HUDEP-2 (cell line): ENCODE measurements at regions not wholly inside any gene's neighbourhood (a gene's known extent, or its start where the extent isn't known, plus 50 kb on each side); places are given as distances from the start of the nearest gene placed in this dataset.

Experiments used
- DNase-seq, 76 experiments: peaks; one replicate each; lab custom pipeline; 2025; ENCODE audit not compliant: unreplicated experiment in 76 of 76; lab: John Stamatoyannopoulos, UW

- DNase-seq = no peak
Measured at GRCh38 chr3:34276342-34276741, 477.9 kb downstream of the PDCD6IP start.

GRCh38 chr3:34277110-34277509 is 478.7 kb downstream of the PDCD6IP start:
- no peak for DNase-seq

GRCh38 chr3:34279901-34280300 is 481.5 kb downstream of the PDCD6IP start:
- DNase-seq = no peak

DNA sequence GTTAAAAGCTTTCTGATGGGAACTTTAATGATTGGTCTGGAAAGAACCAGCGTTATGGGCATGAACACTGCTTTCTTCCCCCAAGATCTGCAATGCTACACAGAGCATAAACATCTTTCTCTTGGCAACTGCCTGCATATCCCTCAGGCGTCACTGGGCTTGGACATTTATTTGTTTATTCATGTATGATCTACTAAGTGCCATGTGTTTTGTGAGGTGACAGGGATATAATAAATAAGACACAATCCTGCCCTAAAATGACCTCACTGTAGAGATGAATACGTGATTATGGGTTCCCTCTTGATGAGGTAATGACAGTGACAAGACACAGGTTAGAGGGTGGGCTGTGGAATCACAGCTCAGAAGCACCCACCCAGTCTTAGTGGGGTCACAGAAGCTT is 485.3 kb downstream of the PDCD6IP start:
- DNase-seq = no peak

DNA sequence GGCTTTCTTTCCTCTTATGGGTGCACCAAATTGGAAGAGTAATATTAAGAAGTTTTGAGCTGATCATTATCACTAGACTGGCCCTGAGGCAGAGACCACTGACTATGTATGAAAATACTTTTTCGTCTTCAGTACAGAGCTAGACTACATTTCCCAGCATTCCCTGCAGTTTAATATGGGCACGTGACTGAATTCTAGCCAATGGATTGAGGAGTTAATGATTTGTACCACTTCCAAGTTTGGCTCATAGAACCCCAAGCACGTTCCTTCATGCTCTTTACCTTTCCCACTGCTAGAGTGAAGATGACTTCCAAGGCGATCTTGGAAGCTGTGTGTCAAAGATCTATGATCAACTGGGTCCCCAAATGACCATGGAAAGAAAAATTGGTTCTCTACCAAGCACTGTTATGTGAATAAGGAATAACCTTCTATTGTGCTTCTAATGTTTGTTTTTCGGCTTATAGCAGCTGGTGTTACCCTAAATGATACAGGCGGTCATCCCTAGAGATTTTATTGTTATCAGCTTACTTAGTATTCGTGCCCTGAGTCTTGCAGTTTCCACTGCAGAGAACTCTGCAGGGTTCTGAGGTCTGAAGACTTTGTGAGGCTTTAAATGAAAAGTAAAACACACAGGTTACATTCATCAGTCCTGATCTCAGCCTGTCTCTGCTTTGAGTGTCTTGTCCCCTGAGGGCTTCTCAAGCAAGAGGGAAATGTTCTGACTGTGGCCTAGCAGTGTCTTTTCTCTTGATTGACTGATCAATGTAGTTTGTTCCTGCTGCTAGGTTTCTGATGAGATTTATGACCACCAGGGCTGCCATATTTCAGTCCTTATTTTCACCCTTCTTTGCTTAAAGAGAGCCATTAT is 486.8 kb downstream of the PDCD6IP start:
- no peak for DNase-seq

DNA sequence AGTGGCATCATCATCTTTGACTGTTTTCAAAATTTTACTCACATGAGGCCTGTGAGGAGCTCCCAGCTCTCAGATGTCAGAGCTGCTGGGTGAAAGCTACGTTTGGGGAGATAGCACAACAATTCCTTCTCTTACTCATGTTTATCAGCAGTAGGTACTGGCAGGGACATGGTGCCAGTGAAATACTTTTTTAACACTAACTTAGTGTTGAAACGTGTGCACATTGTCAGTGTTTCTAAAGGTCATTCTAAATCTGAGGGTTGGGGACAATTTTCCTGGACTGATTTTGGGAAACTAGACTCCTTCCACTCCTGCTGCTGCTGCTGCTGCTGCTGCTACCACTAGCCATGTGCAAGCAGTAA is 487.4 kb downstream of the PDCD6IP start:
- DNase-seq = no peak

DNA sequence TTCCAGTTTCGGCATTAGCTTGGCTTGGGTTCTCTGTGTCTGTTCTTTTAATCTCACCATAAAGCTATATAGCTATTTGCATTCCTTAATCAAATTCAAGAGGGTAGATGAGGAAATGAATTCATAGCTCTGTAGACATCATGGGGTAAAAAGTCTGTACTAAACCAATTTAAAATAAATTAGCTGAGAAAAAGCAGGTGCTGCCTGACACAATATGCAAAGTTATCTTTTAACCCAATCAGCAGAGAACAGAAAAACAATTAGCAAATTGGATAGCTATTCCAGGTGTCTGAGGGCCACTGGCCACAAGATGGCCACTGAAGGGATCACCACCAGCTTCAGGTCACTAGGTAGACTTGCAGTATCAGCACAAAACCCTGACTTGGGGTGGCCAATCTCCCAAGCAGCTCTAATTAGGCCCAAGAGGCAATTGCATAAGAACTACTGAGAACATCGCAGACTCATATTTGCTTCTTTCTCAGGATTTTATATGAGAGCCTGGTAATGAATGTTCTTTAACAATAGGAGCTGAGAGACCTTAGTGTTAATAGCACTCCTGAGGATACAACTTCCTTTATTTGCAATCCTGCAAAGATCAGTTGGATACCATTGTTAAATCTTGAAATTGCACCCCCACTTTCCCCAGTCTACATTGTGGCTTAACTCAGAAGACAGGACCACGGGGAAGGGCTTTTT is 494.3 kb downstream of the PDCD6IP start:
- no peak for DNase-seq

DNA sequence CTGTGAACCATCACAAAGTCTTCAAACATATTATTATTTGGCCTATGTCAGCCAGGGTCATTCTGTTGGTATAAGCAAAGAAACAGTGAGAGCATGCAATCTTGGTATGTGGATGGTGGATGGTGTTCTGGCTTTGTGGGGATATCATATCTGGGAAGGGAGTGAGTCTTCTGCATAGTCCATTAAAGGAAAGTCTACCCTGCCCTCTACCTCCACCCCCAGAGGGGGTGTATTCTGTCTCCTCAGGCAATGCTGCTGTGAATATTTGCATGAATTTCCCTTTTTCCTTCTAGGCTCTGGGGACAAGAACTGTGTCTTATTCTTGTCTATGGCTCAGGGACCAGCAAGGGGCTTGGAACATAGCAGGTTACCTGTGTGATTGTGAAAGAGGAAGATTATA is 495.8 kb downstream of the PDCD6IP start:
- DNase-seq = no peak

- DNase-seq = no peak
Measured at GRCh38 chr3:34296796-34297195, 498.4 kb downstream of the PDCD6IP start.

- no peak for DNase-seq
Measured at GRCh38 chr3:34298653-34299052, 500.2 kb downstream of the PDCD6IP start.

GRCh38 chr3:34300621-34301020 is 502.2 kb downstream of the PDCD6IP start:
- DNase-seq = no peak

GRCh38 chr3:34301313-34301712 is 502.9 kb downstream of the PDCD6IP start:
- no peak for DNase-seq

GRCh38 chr3:34305266-34305665 is 506.8 kb downstream of the PDCD6IP start:
- no peak for DNase-seq

DNA sequence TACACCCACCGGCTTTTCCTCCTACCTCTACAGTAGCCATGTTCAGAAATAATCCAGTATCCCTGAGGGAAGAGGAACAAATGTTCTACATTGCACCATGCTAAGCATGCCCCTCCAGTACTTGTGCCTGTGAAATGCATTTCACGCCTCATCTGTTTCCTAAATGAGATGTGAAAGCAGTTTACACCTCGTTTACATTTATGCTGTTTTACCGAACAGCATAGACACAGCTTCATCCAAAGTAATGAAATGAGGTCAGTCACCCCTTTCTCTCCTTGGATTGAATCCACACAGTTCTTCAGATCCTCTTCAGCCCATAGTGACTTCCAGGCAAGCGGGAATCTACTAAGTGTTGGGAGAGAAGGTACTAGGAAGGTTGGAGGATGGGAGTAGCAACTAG is 514.3 kb downstream of the PDCD6IP start:
- no peak for DNase-seq

GRCh38 chr3:34319881-34320280 is 521.5 kb downstream of the PDCD6IP start:
- no peak for DNase-seq

GRCh38 chr3:34323517-34323916 is 525.1 kb downstream of the PDCD6IP start:
- DNase-seq = no peak

DNA sequence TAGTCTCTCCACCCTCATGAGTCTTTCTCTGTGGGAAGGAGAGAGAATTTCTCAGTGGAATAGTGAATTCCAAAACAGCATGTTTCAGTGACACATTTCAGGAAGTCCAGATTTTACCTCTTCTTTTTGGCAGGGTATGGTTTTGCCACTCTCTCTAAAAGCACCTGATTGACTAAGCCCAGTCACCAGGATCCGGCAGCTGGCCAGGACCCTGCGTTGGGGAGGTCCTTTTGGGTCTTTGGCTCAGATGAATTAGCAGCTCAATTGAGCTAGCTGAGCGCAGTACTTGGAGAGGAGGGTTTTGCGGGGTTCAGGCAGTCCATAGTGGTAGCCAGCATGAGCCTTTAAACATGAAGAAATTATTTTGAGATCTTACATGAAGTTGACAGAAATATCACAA is 548.2 kb downstream of the PDCD6IP start:
- DNase-seq = no peak

DNA sequence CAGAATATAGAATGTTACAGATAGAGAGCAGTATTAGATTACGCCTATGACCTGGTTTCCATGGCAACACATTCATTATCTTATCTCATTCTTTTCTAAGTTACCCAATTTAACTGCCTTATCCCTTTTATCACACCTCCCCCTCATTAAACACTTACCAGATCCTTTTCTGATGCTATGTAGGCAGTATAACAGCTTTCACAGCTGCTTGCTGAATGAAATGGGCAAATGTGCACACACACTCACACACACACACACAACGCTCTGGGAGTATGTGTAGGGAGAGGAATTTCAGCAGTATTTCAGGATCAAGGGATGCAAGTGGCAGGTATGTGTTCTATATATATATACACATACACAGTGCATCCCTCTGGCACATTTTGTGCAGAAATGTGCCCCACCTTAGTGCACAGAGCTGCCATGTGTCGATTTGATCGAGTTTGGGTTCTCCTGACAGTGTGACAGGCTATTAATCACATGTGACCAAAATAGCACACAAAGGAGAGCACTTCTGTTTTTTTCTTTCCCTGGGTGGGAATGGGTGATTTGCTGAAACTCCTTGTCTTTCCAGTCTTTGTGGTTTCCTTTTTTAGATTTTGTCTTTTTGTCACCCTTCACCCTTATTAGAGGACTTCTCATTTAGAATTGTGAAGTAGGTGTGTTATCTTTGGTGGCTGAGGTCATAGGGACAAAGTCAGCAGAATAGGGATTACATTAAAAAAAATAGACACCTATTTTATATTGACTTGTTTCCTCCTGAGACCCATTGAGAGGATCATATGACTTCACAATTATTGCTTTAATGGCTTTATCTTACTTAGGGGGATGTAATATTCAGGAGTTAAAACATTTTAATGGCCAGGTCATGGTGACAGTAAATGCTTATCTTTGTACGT is 553.7 kb downstream of the PDCD6IP start:
- DNase-seq = no peak

DNA sequence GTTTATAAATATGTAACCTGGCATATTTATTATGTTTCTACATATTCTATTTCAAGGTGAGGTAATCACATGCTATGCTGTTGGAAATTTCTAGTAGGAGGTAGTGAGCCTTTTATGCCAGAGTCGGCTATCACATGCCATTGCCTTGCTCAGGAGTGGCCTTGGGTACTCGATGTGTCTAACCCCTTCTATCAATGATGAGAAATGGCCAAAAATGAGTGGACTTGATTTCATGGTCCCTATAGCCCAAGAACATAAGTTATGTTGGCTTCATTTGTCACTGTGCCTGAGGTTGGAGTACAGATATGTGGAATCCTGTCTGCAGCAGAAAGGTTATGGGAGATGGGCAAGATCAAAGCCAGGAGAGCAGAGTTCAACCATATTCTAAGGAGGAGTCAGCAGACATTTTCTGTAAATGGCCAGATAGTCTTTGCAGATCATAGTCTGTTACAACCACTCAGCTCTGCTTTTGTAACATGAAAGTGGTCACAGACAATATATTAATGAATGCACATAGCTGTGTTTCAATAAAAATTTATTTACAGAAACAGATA is 554.4 kb downstream of the PDCD6IP start:
- DNase-seq = no peak

DNA sequence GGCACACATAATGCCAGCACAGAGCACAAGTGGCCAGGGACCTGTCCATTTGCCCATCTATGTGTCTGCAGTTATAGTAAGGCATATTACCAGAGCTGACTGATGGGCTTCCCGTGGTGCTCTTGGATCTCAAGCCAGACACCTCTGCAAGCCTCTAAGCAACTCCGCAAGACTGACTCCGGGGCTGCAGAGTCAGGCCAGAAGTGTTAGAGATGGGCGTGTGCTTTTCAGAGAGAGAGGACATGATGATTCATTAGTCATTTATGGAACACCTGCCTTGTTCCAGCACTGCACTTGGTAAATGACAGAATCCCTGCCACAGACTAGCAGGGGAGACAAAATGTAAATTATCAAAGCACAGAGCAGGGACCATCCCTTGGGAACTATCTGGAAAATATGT is 559.0 kb downstream of the PDCD6IP start:
- DNase-seq = no peak

DNA sequence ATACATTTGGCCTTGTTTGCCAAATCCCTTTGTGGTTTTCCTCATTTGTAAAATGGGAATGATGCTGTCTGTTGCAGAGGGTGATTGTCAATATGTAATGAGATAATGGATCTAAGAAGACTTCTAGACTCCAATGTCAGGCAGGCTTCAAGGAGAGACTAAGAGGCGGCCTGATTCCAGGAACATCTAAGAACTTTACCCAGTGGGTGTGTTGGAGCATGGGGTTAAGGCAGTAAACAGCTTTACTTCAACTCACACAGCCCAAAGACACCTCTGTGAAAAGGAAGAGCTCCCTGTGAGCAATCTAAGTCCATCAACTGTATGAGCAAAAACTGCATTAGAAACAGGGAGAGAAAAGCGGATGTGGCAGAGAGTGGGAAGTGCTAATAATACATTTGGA is 560.6 kb downstream of the PDCD6IP start:
- no peak for DNase-seq
